AG04449 (cell line): ENCODE measurements at regions not wholly inside any gene's neighbourhood (a gene's known extent, or its start where the extent isn't known, plus 50 kb on each side); places are given as distances from the start of the nearest gene placed in this dataset.

Source experiments
- CTCF ChIA-PET: fragments of 350-600 bp; formaldehyde crosslinking; extraction: SDS; loops from one replicate; lab custom pipeline; 2021; ENCODE audit warnings: antibody characterized with exemption; lab: Yijun Ruan, JAX
- POLR2A ChIA-PET: fragments of 400-600, 350-600 bp; formaldehyde crosslinking; extraction: SDS; loops from one replicate; lab custom pipeline; 2020; ENCODE audit warnings: antibody characterized with exemption, inconsistent platforms; lab: Yijun Ruan, JAX
- DNase-seq: peaks from one replicate; pipeline ENCODE4 v3.0.0-alpha.2; 2010; ENCODE audit warnings: low read depth, low spot score
- H3K4me3 ChIP-seq: 2 replicates; pipeline ENCODE4 v1.5.1; 2011; ENCODE audit warnings: low read depth, mild to moderate bottlenecking, control low read depth, low read length
- CTCF ChIP-seq: IDR thresholded peaks from one replicate; pipeline ENCODE4 v1.5.1; 2011; ENCODE audit warnings: mild to moderate bottlenecking, moderate library complexity, low read length, control low read depth, inconsistent platforms; ENCODE audit not compliant: insufficient read depth; ENCODE audit errors: missing control alignments

- no peak for DNase-seq
- ChIA-PET CTCF (no interaction called here), POLR2A (no interaction called here)
- no peak overlapping the region for H3K4me3 ChIP-seq
- TF ChIP-seq CTCF: no peak
Measured at GRCh38 chr5:18745042-18745987, 1111.1 kb downstream of the TAF11L14 start.

- TF ChIP-seq CTCF: no peak
- CTCF ChIA-PET: no interaction called here
- POLR2A ChIA-PET: no interaction called here
- no peak overlapping the region for H3K4me3 ChIP-seq
- no peak for DNase-seq
Measured at GRCh38 chr5:18745988-18746615, 1111.8 kb downstream of the TAF11L14 start.

GRCh38 chr5:18749763-18750162 is 1115.5 kb downstream of the TAF11L14 start:
- no peak overlapping the region for H3K4me3 ChIP-seq
- ChIA-PET POLR2A (no interaction called here), CTCF (no interaction called here)
- TF ChIP-seq CTCF: no peak
- DNase-seq: no peak

DNA sequence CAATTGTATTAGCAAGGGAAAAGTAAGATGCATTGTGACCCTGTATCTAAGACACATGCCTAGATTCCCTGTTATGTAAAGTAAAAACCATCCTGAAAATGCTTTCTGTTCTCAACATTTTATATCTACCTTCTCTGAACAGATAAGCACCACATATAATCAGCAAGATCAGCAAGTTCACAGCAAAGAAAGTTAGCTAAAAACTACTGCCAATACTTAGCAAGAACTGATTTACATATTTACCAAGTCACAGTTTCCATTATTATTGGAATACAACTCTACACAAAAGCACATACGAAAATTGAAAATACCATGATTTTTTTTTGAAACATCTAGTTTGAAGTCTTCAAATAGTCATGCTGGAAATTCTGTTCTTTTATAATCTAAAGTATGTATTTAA is 1118.1 kb downstream of the TAF11L14 start:
- no peak overlapping the region for H3K4me3 ChIP-seq
- no peak for DNase-seq
- ChIA-PET POLR2A (no interaction called here), CTCF (no interaction called here)
- TF ChIP-seq CTCF: no peak

GRCh38 chr5:18754201-18754600 is 1119.9 kb downstream of the TAF11L14 start:
- POLR2A ChIA-PET: no interaction called here
- CTCF ChIA-PET: no interaction called here
- no peak for TF ChIP-seq CTCF
- DNase-seq: no peak
- no peak overlapping the region for H3K4me3 ChIP-seq

DNA sequence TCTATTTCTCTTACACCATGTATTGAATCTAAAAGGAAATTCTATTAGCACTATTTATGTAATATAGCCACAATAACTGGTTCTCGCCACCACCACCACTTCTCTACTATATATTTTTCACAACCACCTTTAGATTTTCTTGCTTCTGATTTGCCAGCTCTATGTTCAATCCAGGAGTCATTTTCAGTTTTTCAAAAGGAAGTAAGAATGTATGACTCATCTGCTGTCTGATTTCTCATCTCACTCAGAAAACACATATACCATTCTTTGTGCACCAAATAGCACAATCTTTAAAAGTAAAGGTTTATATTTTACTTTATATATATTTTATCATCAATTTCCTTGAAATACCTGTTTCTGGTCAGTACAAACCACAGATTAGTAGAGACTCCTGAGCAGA is 1127.5 kb downstream of the TAF11L14 start:
- CTCF ChIA-PET: no interaction called here
- H3K4me3 ChIP-seq: no peak overlapping the region
- no peak for DNase-seq
- no peak for TF ChIP-seq CTCF
- POLR2A ChIA-PET: no interaction called here
